Smooth muscle cell (in vitro differentiated cells): ENCODE measurements at regions not wholly inside any gene's neighbourhood (a gene's known extent, or its start where the extent isn't known, plus 50 kb on each side); places are given as distances from the start of the nearest gene placed in this dataset.

Source experiments
- DNase-seq: peaks from one replicate; lab custom pipeline; 2025; ENCODE audit not compliant: unreplicated experiment; lab: John Stamatoyannopoulos, UW
- H2AFZ ChIP-seq: fragments of 200-600 bp; sonication (generic); 2 replicates; pipeline ENCODE4 v1.6.0; 2016; ENCODE audit warnings: antibody characterized with exemption, low read depth, mild to moderate bottlenecking
- H3F3A ChIP-seq: fragments of 200-600 bp; sonication (generic); 2 replicates; pipeline ENCODE4 v1.6.0; 2017; ENCODE audit warnings: antibody characterized with exemption, low read depth
- H3K27ac ChIP-seq: fragments of 200-600 bp; sonication (generic); 2 replicates; pipeline ENCODE4 v1.5.1; 2016; ENCODE audit warnings: low read depth, mild to moderate bottlenecking
- H3K27me3 ChIP-seq: fragments of 200-600 bp; sonication (generic); 2 replicates; pipeline ENCODE4 v1.6.1; 2016; ENCODE audit warnings: low read depth, mild to moderate bottlenecking
- H3K36me3 ChIP-seq: fragments of 200-600 bp; sonication (generic); 2 replicates; pipeline ENCODE4 v1.5.1; 2016; ENCODE audit warnings: low read depth
- H3K4me1 ChIP-seq: fragments of 200-600 bp; sonication (generic); 2 replicates; pipeline ENCODE4 v1.5.1; 2016; ENCODE audit warnings: low read depth
- H3K4me2 ChIP-seq: fragments of 200-600 bp; sonication (generic); 2 replicates; pipeline ENCODE4 v1.6.0; 2016; ENCODE audit warnings: mild to moderate bottlenecking
- H3K4me3 ChIP-seq: fragments of 200-600 bp; sonication (generic); 2 replicates; pipeline ENCODE4 v1.5.1; 2016; ENCODE audit warnings: mild to moderate bottlenecking
- H3K79me2 ChIP-seq: fragments of 200-600 bp; sonication (generic); 2 replicates; pipeline ENCODE4 v1.6.0; 2016; ENCODE audit warnings: low read depth, mild to moderate bottlenecking
- H3K9ac ChIP-seq: fragments of 200-600 bp; sonication (generic); 2 replicates; pipeline ENCODE4 v1.6.0; 2016; ENCODE audit warnings: low read depth
- H3K9me3 ChIP-seq: fragments of 200-600 bp; sonication (generic); replicated peaks from 2 replicates; pipeline ENCODE4 v1.5.1; 2016; ENCODE audit warnings: low read depth
- H4K20me1 ChIP-seq: fragments of 200-600 bp; sonication (generic); 2 replicates; pipeline ENCODE4 v1.6.0; 2016; ENCODE audit warnings: low read depth
- CTCF ChIP-seq: fragments of 200-600 bp; sonication (generic); IDR thresholded peaks from 2 replicates; pipeline ENCODE4 v1.5.1; 2017; ENCODE audit warnings: borderline replicate concordance, mild to moderate bottlenecking, antibody characterized with exemption; ENCODE audit not compliant: insufficient read depth, poor library complexity, severe bottlenecking
- WGBS: methylation state at CpG from one replicate; pipeline ENCODE4 v1.1.7; 2016; ENCODE audit warnings: low lambda C conversion rate; 5-methylcytosine and 5-hydroxymethylcytosine counted together

GRCh38 chr2:7190587-7191324 is 273.5 kb downstream of the RNF144A start:
- 61% methylated on average over 5 of the region's 5 CpGs for WGBS
- Histone ChIP-seq H3K27me3 (no peaks in the 10 kb centered on the region), H3K4me2 (no peak overlapping the region), H3K27ac (peak overlapping the region; percentile 56), H3K4me3 (no peak overlapping the region), H3K79me2 (no peaks in the 10 kb centered on the region), H3K9ac (no peak overlapping the region), H3F3A (no peaks in the 10 kb centered on the region), H2AFZ (no peak overlapping the region), H3K4me1 (peaks cover 15% of the 10 kb centered on the region), H3K36me3 (no peaks in the 10 kb centered on the region), H3K9me3 (no peaks in the 10 kb centered on the region), H4K20me1 (no peaks in the 10 kb centered on the region)
- no peak for DNase-seq
- TF ChIP-seq CTCF, result no peak

- H3K4me2 ChIP-seq, result peak overlapping the region; percentile 31
- WGBS, result 9% methylated on average over 4 of the region's 4 CpGs
- H3K4me3 ChIP-seq, result no peak overlapping the region
- no peaks in the 10 kb centered on the region for H3K9me3 ChIP-seq
- no peaks in the 10 kb centered on the region for H3F3A ChIP-seq
- H3K79me2 ChIP-seq, result no peaks in the 10 kb centered on the region
- DNase-seq, result no peak
- peaks cover 15% of the 10 kb centered on the region for H3K4me1 ChIP-seq
- no peaks in the 10 kb centered on the region for H3K36me3 ChIP-seq
- H3K27me3 ChIP-seq, result no peaks in the 10 kb centered on the region
- no peaks in the 10 kb centered on the region for H4K20me1 ChIP-seq
- H3K27ac ChIP-seq, result peak overlapping the region; percentile 56
- H2AFZ ChIP-seq, result no peak overlapping the region
- no peak overlapping the region for H3K9ac ChIP-seq
- TF ChIP-seq CTCF, result no peak
Observed at GRCh38 chr2:7191932-7192331, 274.7 kb downstream of the RNF144A start.

GRCh38 chr2:7193457-7193856 is 276.2 kb downstream of the RNF144A start:
- Histone ChIP-seq H3K4me3 (no peak overlapping the region), H3K27ac (no peak overlapping the region), H3K79me2 (no peaks in the 10 kb centered on the region), H3F3A (no peaks in the 10 kb centered on the region), H3K4me1 (peaks cover 15% of the 10 kb centered on the region), H3K36me3 (no peaks in the 10 kb centered on the region), H3K9ac (no peak overlapping the region), H3K4me2 (no peak overlapping the region), H3K9me3 (no peaks in the 10 kb centered on the region), H3K27me3 (no peaks in the 10 kb centered on the region), H2AFZ (no peak overlapping the region), H4K20me1 (no peaks in the 10 kb centered on the region)
- no peak for DNase-seq
- no peak for TF ChIP-seq CTCF

GRCh38 chr2:7194950-7195349 is 277.7 kb downstream of the RNF144A start:
- H3K9ac ChIP-seq, result no peak overlapping the region
- H3K4me3 ChIP-seq, result no peak overlapping the region
- H4K20me1 ChIP-seq, result no peaks in the 10 kb centered on the region
- DNase-seq, result no peak
- 96% methylated on average over 2 of the region's 2 CpGs for WGBS
- peaks cover 14% of the 10 kb centered on the region for H3K4me1 ChIP-seq
- H3K4me2 ChIP-seq, result no peak overlapping the region
- TF ChIP-seq CTCF, result no peak
- H3K79me2 ChIP-seq, result no peaks in the 10 kb centered on the region
- no peaks in the 10 kb centered on the region for H3F3A ChIP-seq
- no peaks in the 10 kb centered on the region for H3K9me3 ChIP-seq
- H2AFZ ChIP-seq, result no peak overlapping the region
- H3K36me3 ChIP-seq, result no peaks in the 10 kb centered on the region
- no peak overlapping the region for H3K27ac ChIP-seq
- no peaks in the 10 kb centered on the region for H3K27me3 ChIP-seq
